NCI-H774 (cell line): ENCODE measurements at regions not wholly inside any gene's neighbourhood (a gene's known extent, or its start where the extent isn't known, plus 50 kb on each side); places are given as distances from the start of the nearest gene placed in this dataset.

Source experiments
- DNase-seq: peaks from one replicate; lab custom pipeline; 2025; lab: John Stamatoyannopoulos, UW

GRCh38 chr21:17979763-17980162, 160.6 kb upstream of the C21orf91 start:
- DNase-seq: no peak

GRCh38 chr21:17978895-17979294, 159.7 kb upstream of the C21orf91 start:
- DNase-seq: no peak

- DNase-seq: no peak
These were observed 157.5 kb upstream of the C21orf91 start for GRCh38 chr21:17976691-17977090.

GRCh38 chr21:17976139-17976538, 157.0 kb upstream of the C21orf91 start:
- no peak for DNase-seq

- DNase-seq: no peak
These were observed 148.2 kb upstream of the C21orf91 start for GRCh38 chr21:17967319-17967718.

- no peak for DNase-seq
These were observed 145.6 kb upstream of the C21orf91 start for GRCh38 chr21:17964716-17965115.

- DNase-seq: no peak
These were observed 145.0 kb upstream of the C21orf91 start for GRCh38 chr21:17964199-17964598.

- no peak for DNase-seq
These were observed 131.4 kb upstream of the C21orf91 start for GRCh38 chr21:17950591-17950990.

- DNase-seq: no peak
These were observed 130.3 kb upstream of the C21orf91 start for GRCh38 chr21:17949421-17949820.

GRCh38 chr21:17947531-17947930, 128.4 kb upstream of the C21orf91 start:
- no peak for DNase-seq

GRCh38 chr21:17931080-17931479, 111.9 kb upstream of the C21orf91 start:
- no peak for DNase-seq

- no peak for DNase-seq
These were observed 110.9 kb upstream of the C21orf91 start for GRCh38 chr21:17930093-17930492.

- DNase-seq: no peak
These were observed 110.4 kb upstream of the C21orf91 start for GRCh38 chr21:17929510-17929909.

- peak; percentile 22 for DNase-seq
These were observed 106.7 kb upstream of the C21orf91 start for GRCh38 chr21:17925899-17926298.

GRCh38 chr21:17925000-17925610, 105.9 kb upstream of the C21orf91 start:
- peak; percentile 69 for DNase-seq

- DNase-seq: no peak
These were observed 102.7 kb upstream of the C21orf91 start for GRCh38 chr21:17921579-17922530.

GRCh38 chr21:17915976-17916375, 96.8 kb upstream of the C21orf91 start:
- DNase-seq: no peak

GRCh38 chr21:17911628-17912027, 92.5 kb upstream of the C21orf91 start:
- DNase-seq: no peak

- DNase-seq: no peak
These were observed 84.9 kb upstream of the C21orf91 start for GRCh38 chr21:17903929-17904639.

GRCh38 chr21:17903029-17903806, 84.1 kb upstream of the C21orf91 start:
- peak; percentile 2 for DNase-seq

GRCh38 chr21:17901458-17902079, 82.4 kb upstream of the C21orf91 start:
- DNase-seq: no peak
